ENCODE measurements at regions not wholly inside any gene's neighbourhood (a gene's known extent, or its start where the extent isn't known, plus 50 kb on each side); places are given as distances from the start of the nearest gene placed in this dataset.

GRCh38 chr7:41501006-41501405, 201.9 kb downstream of the INHBA start:
- no peak overlapping the region for H3K4me3 ChIP-seq (ENCODE audit: low read length)
- H3K36me3 ChIP-seq (ENCODE audit: control insufficient read depth, insufficient read depth, low read length), result no peaks in the 10 kb centered on the region
- no peaks in the 10 kb centered on the region for H3K4me1 Mint-ChIP-seq
- H3K9me3 Mint-ChIP-seq, result no peaks in the 10 kb centered on the region
- H3K27ac ChIP-seq (ENCODE audit: low read depth, low read length), result no peak overlapping the region
- H3K4me1 ChIP-seq (ENCODE audit: control insufficient read depth, insufficient read depth, low read length), result no peaks in the 10 kb centered on the region
- DNase-seq, result no peak
- H3K9ac ChIP-seq (ENCODE audit: extremely low read depth, low read length, poor library complexity, severe bottlenecking), result no peak overlapping the region
- H3K27me3 ChIP-seq (ENCODE audit: control insufficient read depth, insufficient read depth, low read length, poor library complexity, severe bottlenecking), result no peaks in the 10 kb centered on the region
- no peak overlapping the region for H3K27ac Mint-ChIP-seq
- 89 to 96% methylated on average over 2 to 6 of the region's 6 CpGs for WGBS, 2 experiments (ENCODE audit: insufficient coverage in 1 of 2, insufficient read length in 1 of 2)
- H3K36me3 Mint-ChIP-seq (ENCODE audit: low read depth), result no peaks in the 10 kb centered on the region
- H3K9me3 ChIP-seq (ENCODE audit: control insufficient read depth, low read length), result no peaks in the 10 kb centered on the region
- H3K27me3 Mint-ChIP-seq (ENCODE audit: insufficient read depth), result no peaks in the 10 kb centered on the region
- H3K4me3 Mint-ChIP-seq, result no peak overlapping the region
- TF ChIP-seq CTCF (conservative IDR thresholded peaks at IDR 0.05), result no peak

GRCh38 chr7:41492603-41493002, 210.3 kb downstream of the INHBA start:
- 88 to 93% methylated on average over 3 to 4 of the region's 4 CpGs for WGBS, 2 experiments (ENCODE audit: insufficient coverage in 1 of 2, insufficient read length in 1 of 2)

GRCh38 chr7:41491883-41492471, 210.9 kb downstream of the INHBA start:
- WGBS, 2 experiments (ENCODE audit: insufficient coverage in 1 of 2, insufficient read length in 1 of 2), result 88 to 100% methylated on average over 1 to 3 of the region's 3 CpGs
- Mint-ChIP-seq H3K4me1 (no peaks in the 10 kb centered on the region), H3K4me3 (no peak overlapping the region), H3K27me3 (ENCODE audit: insufficient read depth) (no peaks in the 10 kb centered on the region), H3K9me3 (no peaks in the 10 kb centered on the region), H3K27ac (no peak overlapping the region), H3K36me3 (ENCODE audit: low read depth) (no peaks in the 10 kb centered on the region)
- no peak overlapping the region for H3K27ac ChIP-seq (ENCODE audit: low read depth, low read length)
- no peak for DNase-seq
- no peak for TF ChIP-seq CTCF (conservative IDR thresholded peaks at IDR 0.05)
- no peak overlapping the region for H3K4me3 ChIP-seq (ENCODE audit: low read length)
- no peaks in the 10 kb centered on the region for H3K36me3 ChIP-seq (ENCODE audit: control insufficient read depth, insufficient read depth, low read length)
- H3K9ac ChIP-seq (ENCODE audit: extremely low read depth, low read length, poor library complexity, severe bottlenecking), result no peak overlapping the region
- no peaks in the 10 kb centered on the region for H3K9me3 ChIP-seq (ENCODE audit: control insufficient read depth, low read length)
- no peaks in the 10 kb centered on the region for H3K4me1 ChIP-seq (ENCODE audit: control insufficient read depth, insufficient read depth, low read length)
- no peaks in the 10 kb centered on the region for H3K27me3 ChIP-seq (ENCODE audit: control insufficient read depth, insufficient read depth, low read length, poor library complexity, severe bottlenecking)

More at GRCh38 chr7:41492603-41493002, 210.3 kb downstream of the INHBA start:
- no peaks in the 10 kb centered on the region for H3K9me3 Mint-ChIP-seq
- H3K9ac ChIP-seq (ENCODE audit: extremely low read depth, low read length, poor library complexity, severe bottlenecking), result no peak overlapping the region
- no peaks in the 10 kb centered on the region for H3K36me3 ChIP-seq (ENCODE audit: control insufficient read depth, insufficient read depth, low read length)
- H3K27me3 Mint-ChIP-seq (ENCODE audit: insufficient read depth), result no peaks in the 10 kb centered on the region
- no peak overlapping the region for H3K27ac Mint-ChIP-seq
- H3K36me3 Mint-ChIP-seq (ENCODE audit: low read depth), result no peaks in the 10 kb centered on the region
- no peak overlapping the region for H3K27ac ChIP-seq (ENCODE audit: low read depth, low read length)
- no peak overlapping the region for H3K4me3 ChIP-seq (ENCODE audit: low read length)
- no peak for DNase-seq
- H3K4me1 ChIP-seq (ENCODE audit: control insufficient read depth, insufficient read depth, low read length), result no peaks in the 10 kb centered on the region
- no peaks in the 10 kb centered on the region for H3K4me1 Mint-ChIP-seq
- no peaks in the 10 kb centered on the region for H3K27me3 ChIP-seq (ENCODE audit: control insufficient read depth, insufficient read depth, low read length, poor library complexity, severe bottlenecking)
- TF ChIP-seq CTCF (conservative IDR thresholded peaks at IDR 0.05), result no peak
- no peak overlapping the region for H3K4me3 Mint-ChIP-seq
- H3K9me3 ChIP-seq (ENCODE audit: control insufficient read depth, low read length), result no peaks in the 10 kb centered on the region
